Spinal cord (tissue), 9 donors: ENCODE measurements at regions not wholly inside any gene's neighbourhood (a gene's known extent, or its start where the extent isn't known, plus 50 kb on each side); places are given as distances from the start of the nearest gene placed in this dataset.

Experiments used
- DNase-seq, 6 donors: peaks; one replicate each; pipeline versions ENCODE4 v3.0.0 to v3.0.0-alpha.2; 2013 to 2015; ENCODE audit warnings: low spot score in 6 of 6, low read depth in 4 of 6
- H3K27ac ChIP-seq: one replicate; pipeline ENCODE4 v1.5.1; 2013; ENCODE audit warnings: low read depth, low read length, control low read depth
- H3K27me3 ChIP-seq: one replicate; pipeline ENCODE4 v1.6.1; 2013; ENCODE audit warnings: low read length; ENCODE audit not compliant: control insufficient read depth, insufficient read depth
- H3K36me3 ChIP-seq: one replicate; pipeline ENCODE4 v1.6.1; 2013; ENCODE audit warnings: low read length; ENCODE audit not compliant: control insufficient read depth, insufficient read depth
- H3K4me1 ChIP-seq: one replicate; pipeline ENCODE4 v1.6.1; 2013; ENCODE audit warnings: low read length; ENCODE audit not compliant: control insufficient read depth, insufficient read depth
- H3K4me3 ChIP-seq: one replicate; pipeline ENCODE4 v1.5.1; 2013; ENCODE audit warnings: low read depth, low read length, control low read depth
- H3K9me3 ChIP-seq: one replicate; pipeline ENCODE4 v1.6.1; 2013; ENCODE audit warnings: low read length; ENCODE audit not compliant: control insufficient read depth, insufficient read depth
- WGBS: methylation state at CpG from one replicate; pipeline ENCODE4 v1.1.5; 2013; ENCODE audit warnings: missing lambda C conversion rate; ENCODE audit not compliant: insufficient coverage; 5-methylcytosine and 5-hydroxymethylcytosine counted together
- donor health status: healthy.

- WGBS = no CpG with 5 or more reads among the region's 3 CpGs
- Histone ChIP-seq H3K4me3 (no peak overlapping the region), H3K36me3 (no peaks in the 10 kb centered on the region), H3K27ac (no peak overlapping the region), H3K9me3 (no peaks in the 10 kb centered on the region), H3K4me1 (no peaks in the 10 kb centered on the region), H3K27me3 (no peaks in the 10 kb centered on the region)
- no peak for DNase-seq
Observed at GRCh38 chr12:28618772-28619171, 428.5 kb downstream of the CCDC91 start.

- no peaks in the 10 kb centered on the region for H3K36me3 ChIP-seq
- no peaks in the 10 kb centered on the region for H3K9me3 ChIP-seq
- no peaks in the 10 kb centered on the region for H3K4me1 ChIP-seq
- H3K4me3 ChIP-seq = no peak overlapping the region
- H3K27me3 ChIP-seq = no peaks in the 10 kb centered on the region
- no CpG with 5 or more reads among the region's 3 CpGs for WGBS
- no peak overlapping the region for H3K27ac ChIP-seq
- DNase-seq = peak in 1 of 6 donors; percentile 7
Observed at GRCh38 chr12:28620281-28620680, 430.0 kb downstream of the CCDC91 start.

- H3K9me3 ChIP-seq = no peaks in the 10 kb centered on the region
- H3K36me3 ChIP-seq = no peaks in the 10 kb centered on the region
- no peak for DNase-seq
- WGBS = 60% methylated on average over 1 of the region's 3 CpGs
- no peak overlapping the region for H3K4me3 ChIP-seq
- H3K27me3 ChIP-seq = no peaks in the 10 kb centered on the region
- no peak overlapping the region for H3K27ac ChIP-seq
- H3K4me1 ChIP-seq = no peaks in the 10 kb centered on the region
Observed at GRCh38 chr12:28622406-28622805, 432.1 kb downstream of the CCDC91 start.

- Histone ChIP-seq H3K9me3 (no peaks in the 10 kb centered on the region), H3K27ac (no peak overlapping the region), H3K36me3 (no peaks in the 10 kb centered on the region), H3K4me1 (no peaks in the 10 kb centered on the region), H3K27me3 (no peaks in the 10 kb centered on the region), H3K4me3 (no peak overlapping the region)
- no peak for DNase-seq
- WGBS = 88% methylated on average over 3 of the region's 3 CpGs
Observed at GRCh38 chr12:28626504-28626903, 436.2 kb downstream of the CCDC91 start.

DNA sequence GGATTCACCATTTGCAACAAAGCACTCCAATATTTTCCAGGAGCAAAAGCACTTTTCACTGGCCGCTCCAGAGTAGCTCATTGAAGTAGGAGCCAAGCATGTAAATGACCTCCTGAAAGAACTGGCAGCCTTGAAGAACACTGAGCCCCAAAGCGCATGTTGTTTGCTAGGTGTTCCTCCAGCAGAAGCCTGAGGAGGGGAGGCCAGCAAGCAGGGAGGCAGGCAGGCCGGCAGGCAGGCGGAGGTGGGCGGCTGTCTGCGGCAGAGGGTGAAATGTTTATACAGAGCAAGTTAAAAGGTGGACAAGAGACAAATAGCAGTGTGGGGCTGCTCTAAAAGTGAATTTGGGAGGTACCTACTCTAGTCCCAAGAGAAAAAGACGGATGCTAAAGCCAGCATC lies 439.4 kb downstream of the CCDC91 start:
- Histone ChIP-seq H3K4me1 (no peaks in the 10 kb centered on the region), H3K9me3 (no peaks in the 10 kb centered on the region), H3K27me3 (no peaks in the 10 kb centered on the region), H3K4me3 (no peak overlapping the region), H3K27ac (no peak overlapping the region), H3K36me3 (no peaks in the 10 kb centered on the region)
- WGBS = 83% methylated on average over 6 of the region's 7 CpGs
- peak in 1 of 6 donors; percentile 4 for DNase-seq

- no peaks in the 10 kb centered on the region for H3K27me3 ChIP-seq
- DNase-seq = no peak
- H3K9me3 ChIP-seq = no peaks in the 10 kb centered on the region
- H3K36me3 ChIP-seq = no peaks in the 10 kb centered on the region
- WGBS = 87% methylated on average over 3 of the region's 7 CpGs
- no peaks in the 10 kb centered on the region for H3K4me1 ChIP-seq
- H3K27ac ChIP-seq = no peak overlapping the region
- H3K4me3 ChIP-seq = no peak overlapping the region
Observed at GRCh38 chr12:28631831-28632230, 441.6 kb downstream of the CCDC91 start.

DNA sequence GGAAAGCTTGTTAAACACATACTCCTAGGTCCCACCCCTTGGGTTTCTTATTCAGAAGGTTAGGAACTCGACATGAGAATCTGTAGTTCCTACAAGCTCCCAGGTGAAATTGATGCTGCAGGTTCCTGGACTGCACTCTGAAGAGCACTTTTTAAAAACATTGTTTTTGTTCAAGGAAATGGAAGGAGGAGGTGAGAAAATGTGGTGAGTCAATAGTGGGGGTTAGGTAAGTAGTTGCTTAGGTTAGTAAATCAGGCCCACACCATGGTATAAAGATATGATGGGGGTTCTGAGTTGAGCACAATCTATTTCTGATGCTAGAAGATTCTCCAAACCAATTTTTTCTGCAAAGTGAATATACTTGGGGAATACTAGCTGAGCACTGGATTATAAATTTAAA lies 450.3 kb downstream of the CCDC91 start:
- DNase-seq = no peak
- no peaks in the 10 kb centered on the region for H3K4me1 ChIP-seq
- WGBS = 60% methylated on average over 1 of the region's 1 CpG
- no peaks in the 10 kb centered on the region for H3K27me3 ChIP-seq
- no peak overlapping the region for H3K27ac ChIP-seq
- H3K36me3 ChIP-seq = no peaks in the 10 kb centered on the region
- no peaks in the 10 kb centered on the region for H3K9me3 ChIP-seq
- no peak overlapping the region for H3K4me3 ChIP-seq

GRCh38 chr12:28645436-28645835 lies 455.2 kb downstream of the CCDC91 start:
- H3K4me3 ChIP-seq = no peak overlapping the region
- no peaks in the 10 kb centered on the region for H3K4me1 ChIP-seq
- WGBS = 94% methylated on average over 8 of the region's 8 CpGs
- no peak for DNase-seq
- H3K27ac ChIP-seq = no peak overlapping the region
- H3K9me3 ChIP-seq = no peaks in the 10 kb centered on the region
- H3K36me3 ChIP-seq = no peaks in the 10 kb centered on the region
- H3K27me3 ChIP-seq = no peaks in the 10 kb centered on the region

DNA sequence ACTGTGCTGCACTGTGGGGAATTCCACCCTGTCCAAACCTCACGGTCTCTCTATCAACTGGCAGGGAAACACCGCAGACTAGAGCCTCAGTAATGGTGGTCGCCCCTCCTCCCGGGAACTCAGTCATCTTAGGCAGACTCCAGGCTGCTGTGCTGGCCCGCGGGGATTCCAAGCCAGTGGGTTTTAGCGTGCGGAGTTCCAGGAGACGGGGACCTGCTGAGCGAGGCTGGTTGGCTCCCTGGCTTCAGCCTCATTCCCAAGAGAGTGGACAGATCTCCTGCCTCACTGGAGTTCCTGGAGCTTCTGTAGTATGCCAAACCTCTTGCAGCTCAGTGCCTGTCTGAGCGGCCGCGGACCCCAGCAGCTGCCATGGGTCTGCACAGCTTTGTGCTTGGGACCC lies 455.6 kb downstream of the CCDC91 start:
- DNase-seq = no peak
- Histone ChIP-seq H3K27ac (no peak overlapping the region), H3K36me3 (no peaks in the 10 kb centered on the region), H3K9me3 (no peaks in the 10 kb centered on the region), H3K27me3 (no peaks in the 10 kb centered on the region), H3K4me1 (no peaks in the 10 kb centered on the region), H3K4me3 (no peak overlapping the region)
- WGBS = 95% methylated on average over 13 of the region's 13 CpGs

- Histone ChIP-seq H3K4me1 (no peaks in the 10 kb centered on the region), H3K4me3 (no peak overlapping the region), H3K9me3 (no peaks in the 10 kb centered on the region), H3K27ac (no peak overlapping the region), H3K36me3 (no peaks in the 10 kb centered on the region), H3K27me3 (no peaks in the 10 kb centered on the region)
- no CpG with 5 or more reads among the region's 1 CpG for WGBS
- no peak for DNase-seq
Observed at GRCh38 chr12:28650906-28651305, 460.6 kb downstream of the CCDC91 start.
